Ovary (tissue), 7 donors: ENCODE measurements at regions not wholly inside any gene's neighbourhood (a gene's known extent, or its start where the extent isn't known, plus 50 kb on each side); places are given as distances from the start of the nearest gene placed in this dataset.

Experiments
- DNase-seq, 5 donors: peaks; one replicate each; pipeline ENCODE4 v3.0.0-alpha.2; 2019 to 2020
- H3K27ac ChIP-seq, 2 donors: fragments of 200-600 bp; one replicate each; pipeline versions ENCODE4 v1.5.1 to v1.8.0; 2019 to 2022
- H3K27me3 ChIP-seq: fragments of 200-600 bp; one replicate; pipeline ENCODE4 v1.8.0; 2022
- H3K36me3 ChIP-seq: fragments of 200-600 bp; sonication (generic); one replicate; pipeline ENCODE4 v1.5.1; 2019
- H3K4me1 ChIP-seq: one replicate; pipeline ENCODE4 v1.8.1; 2013; ENCODE audit warnings: mild to moderate bottlenecking, moderate library complexity; ENCODE audit not compliant: insufficient read depth
- H3K4me3 ChIP-seq: fragments of 200-600 bp; sonication (generic); one replicate; pipeline ENCODE4 v1.5.1; 2017
- H3K9me3 ChIP-seq, 2 donors: fragments of 200-600 bp in 1 of 2; sonication (generic) in 1 of 2; one replicate each; pipeline versions ENCODE4 v1.5.1 to v1.8.1; 2013 to 2019; ENCODE audit warnings: mild to moderate bottlenecking in 1 of 2, moderate library complexity in 1 of 2
- CTCF ChIP-seq, 3 donors: fragments of 450-650 bp in 2 of 3; fragments of 200-600 bp in 1 of 3; IDR thresholded peaks; one replicate each; pipeline versions ENCODE4 v1.5.1 to v1.8.0; 2016 to 2022; ENCODE audit warnings: antibody characterized with exemption in 3 of 3, mild to moderate bottlenecking in 1 of 3
- EP300 ChIP-seq: sonication (generic); formaldehyde crosslinking; IDR thresholded peaks from one replicate; pipeline ENCODE4 v1.6.1; 2017; ENCODE audit warnings: antibody characterized with exemption
- POLR2A ChIP-seq: fragments of 450-650 bp; IDR thresholded peaks from one replicate; pipeline ENCODE4 v1.6.1; 2017; ENCODE audit warnings: antibody characterized with exemption, mild to moderate bottlenecking, moderate library complexity
- WGBS, 3 donors: extraction: QIAGEN DNeasy Blood & Tissue Kit in 1 of 3; methylation state at CpG; one replicate each; pipeline versions ENCODE4 v1.1.5 to v1.1.7; 2013 to 2017; 5-methylcytosine and 5-hydroxymethylcytosine counted together
- intact Hi-C, 4 donors: fragments of 100-400 bp; cut with DNase I; formaldehyde crosslinking; loops; one replicate each; pipeline versions ENCODE4 v1.11.0 to v1.15.1; 2022 to 2023
- donor health status: DM: no; HTN: no; CAD: no; lungs with moderate emphysema.
- donor health status: DM: no; HTN: no; CAD: no.
- donor health status: Bipolar disorder and iron deficiency.
- donor health status: DM: no; HTN: no; CAD: no.
- donor health status: DM: yes; HTN: yes; CAD: no.

- no peaks in the 10 kb centered on the region for H3K27me3 ChIP-seq
- no peak overlapping the region for H3K27ac ChIP-seq
- intact Hi-C loops: loop anchor here in 1 of 4 donors (10.0 kb wide), 1 partner anchor 453 kb away; no protein-coding TSS in a partner anchor
- DNase-seq: no peak
- TF ChIP-seq CTCF (IDR thresholded peaks at IDR 0.05) (no peak), POLR2A (no peak)
- no peaks in the 10 kb centered on the region for H3K36me3 ChIP-seq
- H3K9me3 ChIP-seq: no peaks in the 10 kb centered on the region
- H3K4me3 ChIP-seq: no peak overlapping the region
- WGBS, 3 donors: 70 to 86% (median 82%) methylated on average over 10 of the region's 10 CpGs
- H3K4me1 ChIP-seq: no peaks in the 10 kb centered on the region
Measured at GRCh38 chr5:133877351-133878235, 90.8 kb downstream of the C5orf15 start.

- Histone ChIP-seq H3K27me3 (no peaks in the 10 kb centered on the region), H3K27ac (no peak overlapping the region), H3K4me3 (no peak overlapping the region), H3K36me3 (no peaks in the 10 kb centered on the region), H3K9me3 (no peaks in the 10 kb centered on the region), H3K4me1 (no peaks in the 10 kb centered on the region)
- DNase-seq: no peak
- TF ChIP-seq POLR2A: no peak
- 86 to 94% (median 89%) methylated on average over 3 of the region's 3 CpGs for WGBS, 3 donors
- intact Hi-C loops: loop anchor here in 1 of 4 donors (10.0 kb wide), 1 partner anchor 451 kb away; no protein-coding TSS in a partner anchor
Measured at GRCh38 chr5:133876266-133876665, 92.2 kb downstream of the C5orf15 start.

GRCh38 chr5:133875179-133875578, 93.2 kb downstream of the C5orf15 start:
- 91 to 97% (median 97%) methylated on average over 1 of the region's 1 CpG for WGBS, 3 donors
- no peak for DNase-seq
- Histone ChIP-seq H3K27ac (no peak overlapping the region), H3K4me1 (no peaks in the 10 kb centered on the region), H3K36me3 (no peaks in the 10 kb centered on the region), H3K27me3 (no peaks in the 10 kb centered on the region), H3K4me3 (no peak overlapping the region), H3K9me3 (no peaks in the 10 kb centered on the region)
- no peak for TF ChIP-seq CTCF (IDR thresholded peaks at IDR 0.05)
- TF ChIP-seq POLR2A: no peak
- no peak for TF ChIP-seq EP300
- intact Hi-C loops: loop anchor here in 1 of 4 donors (10.0 kb wide), 1 partner anchor 450 kb away; no protein-coding TSS in a partner anchor

- Histone ChIP-seq H3K36me3 (no peaks in the 10 kb centered on the region), H3K27me3 (no peaks in the 10 kb centered on the region), H3K27ac (no peak overlapping the region), H3K9me3 (no peaks in the 10 kb centered on the region), H3K4me1 (no peaks in the 10 kb centered on the region), H3K4me3 (no peak overlapping the region)
- TF ChIP-seq POLR2A (no peak), CTCF (IDR thresholded peaks at IDR 0.05) (no peak), EP300 (no peak)
- DNase-seq: no peak
- 22 to 34% (median 28%) methylated on average over 2 of the region's 2 CpGs for WGBS, 3 donors
- intact Hi-C loops: loop anchor here in 1 of 4 donors (10.0 kb wide), 1 partner anchor 449 kb away; no protein-coding TSS in a partner anchor
Measured at GRCh38 chr5:133873449-133873848, 95.0 kb downstream of the C5orf15 start.

GRCh38 chr5:133870661-133871060, 97.8 kb downstream of the C5orf15 start:
- Histone ChIP-seq H3K27me3 (no peaks in the 10 kb centered on the region), H3K27ac (no peak overlapping the region), H3K36me3 (no peaks in the 10 kb centered on the region), H3K4me1 (no peaks in the 10 kb centered on the region), H3K9me3 (no peaks in the 10 kb centered on the region), H3K4me3 (no peak overlapping the region)
- intact Hi-C loops: loop anchor here in 1 of 4 donors (10.0 kb wide), 1 partner anchor 446 kb away; no protein-coding TSS in a partner anchor
- no peak for DNase-seq
- TF ChIP-seq EP300 (no peak), POLR2A (no peak), CTCF (IDR thresholded peaks at IDR 0.05) (no peak)
